Nephron progenitor cell (in vitro differentiated cells): ENCODE measurements at regions not wholly inside any gene's neighbourhood (a gene's known extent, or its start where the extent isn't known, plus 50 kb on each side); places are given as distances from the start of the nearest gene placed in this dataset.

Source experiments
- DNase-seq: peaks from one replicate; pipeline ENCODE4 v3.0.0; 2021
- H3K27ac Mint-ChIP-seq: 2 replicates; pipeline ENCODE4 v1.8.0; 2021; ENCODE audit warnings: mild to moderate bottlenecking, moderate library complexity, mixed read lengths
- H3K27me3 Mint-ChIP-seq: 2 replicates; pipeline ENCODE4 v1.8.0; 2021; ENCODE audit warnings: mild to moderate bottlenecking, low read depth, mixed read lengths; ENCODE audit not compliant: poor library complexity
- H3K36me3 Mint-ChIP-seq: 2 replicates; pipeline ENCODE4 v1.8.0; 2021; ENCODE audit warnings: low read depth, mixed read lengths
- H3K4me1 Mint-ChIP-seq: 2 replicates; pipeline ENCODE4 v1.8.0; 2021; ENCODE audit warnings: mixed read lengths
- H3K4me3 Mint-ChIP-seq: 2 replicates; pipeline ENCODE4 v1.8.0; 2021; ENCODE audit warnings: mild to moderate bottlenecking, moderate library complexity, mixed read lengths
- H3K9me3 Mint-ChIP-seq: 2 replicates; pipeline ENCODE4 v1.8.0; 2021; ENCODE audit warnings: mild to moderate bottlenecking, moderate library complexity, mixed read lengths
- TF ChIP-seq, protein P1 (sequence below): fragments of 200-600 bp; sonication (generic); IDR thresholded peaks from 2 replicates; pipeline ENCODE4 v1.5.0; 2021; ENCODE audit warnings: antibody characterized with exemption

DNA sequence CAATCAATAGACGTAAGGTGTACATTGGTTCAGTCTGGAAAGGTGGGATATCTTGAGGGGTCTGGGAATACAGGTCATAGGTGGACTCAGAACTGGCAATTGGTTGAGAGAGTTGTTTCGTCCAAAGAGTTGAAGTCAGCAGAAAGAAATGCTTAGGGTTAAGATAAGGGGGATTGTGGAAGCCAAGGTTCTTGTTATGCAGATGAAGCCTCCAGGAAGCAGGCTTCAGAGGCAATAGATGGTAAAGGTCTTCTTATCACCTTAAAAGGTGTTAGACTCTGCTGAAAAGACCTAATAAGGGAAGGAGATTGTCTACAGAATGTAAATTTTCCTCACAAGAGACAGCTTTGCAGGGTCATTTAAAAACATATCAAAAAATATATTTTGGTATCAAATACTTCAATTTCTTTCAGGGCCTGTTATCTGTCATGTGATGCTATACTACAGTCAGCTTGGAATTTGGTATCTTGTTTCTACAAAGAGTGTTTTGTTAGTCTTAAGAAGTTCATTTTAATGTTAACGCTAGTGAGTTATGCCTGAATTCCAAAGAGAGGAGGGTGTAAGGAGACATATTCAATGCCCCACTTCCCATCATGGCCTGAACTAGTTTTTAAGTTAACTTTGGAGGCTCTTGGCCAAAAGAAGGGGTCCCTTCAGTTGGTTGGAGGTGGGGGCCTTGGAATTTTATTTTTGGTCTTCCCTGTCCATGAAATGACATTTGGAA lies 378.2 kb upstream of the ROBO2 start:
- Mint-ChIP-seq H3K27ac (no peak overlapping the region), H3K4me1 (no peaks in the 10 kb centered on the region), H3K27me3 (no peaks in the 10 kb centered on the region), H3K36me3 (no peaks in the 10 kb centered on the region), H3K4me3 (no peak overlapping the region), H3K9me3 (no peaks in the 10 kb centered on the region)
- TF ChIP-seq, protein P1, sequence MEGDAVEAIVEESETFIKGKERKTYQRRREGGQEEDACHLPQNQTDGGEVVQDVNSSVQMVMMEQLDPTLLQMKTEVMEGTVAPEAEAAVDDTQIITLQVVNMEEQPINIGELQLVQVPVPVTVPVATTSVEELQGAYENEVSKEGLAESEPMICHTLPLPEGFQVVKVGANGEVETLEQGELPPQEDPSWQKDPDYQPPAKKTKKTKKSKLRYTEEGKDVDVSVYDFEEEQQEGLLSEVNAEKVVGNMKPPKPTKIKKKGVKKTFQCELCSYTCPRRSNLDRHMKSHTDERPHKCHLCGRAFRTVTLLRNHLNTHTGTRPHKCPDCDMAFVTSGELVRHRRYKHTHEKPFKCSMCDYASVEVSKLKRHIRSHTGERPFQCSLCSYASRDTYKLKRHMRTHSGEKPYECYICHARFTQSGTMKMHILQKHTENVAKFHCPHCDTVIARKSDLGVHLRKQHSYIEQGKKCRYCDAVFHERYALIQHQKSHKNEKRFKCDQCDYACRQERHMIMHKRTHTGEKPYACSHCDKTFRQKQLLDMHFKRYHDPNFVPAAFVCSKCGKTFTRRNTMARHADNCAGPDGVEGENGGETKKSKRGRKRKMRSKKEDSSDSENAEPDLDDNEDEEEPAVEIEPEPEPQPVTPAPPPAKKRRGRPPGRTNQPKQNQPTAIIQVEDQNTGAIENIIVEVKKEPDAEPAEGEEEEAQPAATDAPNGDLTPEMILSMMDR = no peak
- no peak for DNase-seq

GRCh38 chr3:76664816-76665215 lies 375.1 kb upstream of the ROBO2 start:
- Mint-ChIP-seq H3K27ac (no peak overlapping the region), H3K4me3 (no peak overlapping the region), H3K36me3 (no peaks in the 10 kb centered on the region), H3K4me1 (no peaks in the 10 kb centered on the region), H3K27me3 (no peaks in the 10 kb centered on the region), H3K9me3 (no peaks in the 10 kb centered on the region)
- no peak for DNase-seq
- TF ChIP-seq, protein P1 = no peak

DNA sequence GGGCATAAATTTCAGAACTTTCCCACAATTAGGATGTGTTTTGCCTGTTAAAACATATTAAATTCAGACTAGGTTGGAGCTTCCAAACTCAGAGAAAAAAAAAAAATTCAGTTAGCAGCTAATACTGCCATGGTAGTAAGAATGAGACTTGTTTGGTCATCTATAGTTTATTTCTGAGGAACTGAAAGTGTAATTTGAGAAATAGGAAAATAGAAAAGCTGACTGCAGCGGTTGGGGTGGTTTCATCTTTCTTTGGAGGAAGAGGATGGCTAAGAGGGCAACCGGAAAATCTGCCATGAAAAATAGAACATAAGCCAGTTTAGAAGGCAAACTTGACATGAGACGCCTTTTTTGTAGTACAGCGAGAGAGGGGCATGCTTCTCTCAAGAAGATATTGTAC lies 371.2 kb upstream of the ROBO2 start:
- peaks cover 5% of the 10 kb centered on the region for H3K4me1 Mint-ChIP-seq
- TF ChIP-seq, protein P1 = no peak
- no peak for DNase-seq
- no peak overlapping the region for H3K4me3 Mint-ChIP-seq
- H3K36me3 Mint-ChIP-seq = no peaks in the 10 kb centered on the region
- H3K27ac Mint-ChIP-seq = peak overlapping the region; percentile 54
- no peaks in the 10 kb centered on the region for H3K27me3 Mint-ChIP-seq
- no peaks in the 10 kb centered on the region for H3K9me3 Mint-ChIP-seq

GRCh38 chr3:76669322-76669721 lies 370.6 kb upstream of the ROBO2 start:
- Mint-ChIP-seq H3K4me3 (no peak overlapping the region), H3K9me3 (no peaks in the 10 kb centered on the region), H3K4me1 (peaks cover 5% of the 10 kb centered on the region), H3K27me3 (no peaks in the 10 kb centered on the region), H3K27ac (no peak overlapping the region), H3K36me3 (no peaks in the 10 kb centered on the region)
- DNase-seq = no peak
- TF ChIP-seq, protein P1 = no peak

DNA sequence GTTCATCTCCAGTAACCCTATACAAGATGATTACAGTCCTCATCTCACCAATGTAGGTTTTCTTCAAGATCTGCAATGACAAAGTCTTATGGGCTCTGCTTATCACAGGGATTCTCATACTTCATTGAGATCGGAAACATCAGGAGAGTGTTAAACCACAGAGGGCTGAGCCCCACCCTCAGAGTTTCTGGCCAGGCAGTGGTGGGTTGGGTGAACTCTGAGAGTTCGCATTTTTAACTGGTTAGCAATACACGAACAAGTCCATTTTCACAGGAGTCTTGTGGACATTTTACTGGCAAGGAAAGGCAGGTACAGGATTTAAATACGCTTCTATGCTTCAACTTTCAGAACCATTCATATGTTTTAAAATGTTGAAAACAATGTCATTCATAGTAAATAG lies 366.7 kb upstream of the ROBO2 start:
- TF ChIP-seq, protein P1 = no peak
- no peak for DNase-seq
- Mint-ChIP-seq H3K9me3 (no peaks in the 10 kb centered on the region), H3K4me1 (peaks cover 13% of the 10 kb centered on the region), H3K27ac (no peak overlapping the region), H3K36me3 (no peaks in the 10 kb centered on the region), H3K4me3 (no peak overlapping the region), H3K27me3 (no peaks in the 10 kb centered on the region)

DNA sequence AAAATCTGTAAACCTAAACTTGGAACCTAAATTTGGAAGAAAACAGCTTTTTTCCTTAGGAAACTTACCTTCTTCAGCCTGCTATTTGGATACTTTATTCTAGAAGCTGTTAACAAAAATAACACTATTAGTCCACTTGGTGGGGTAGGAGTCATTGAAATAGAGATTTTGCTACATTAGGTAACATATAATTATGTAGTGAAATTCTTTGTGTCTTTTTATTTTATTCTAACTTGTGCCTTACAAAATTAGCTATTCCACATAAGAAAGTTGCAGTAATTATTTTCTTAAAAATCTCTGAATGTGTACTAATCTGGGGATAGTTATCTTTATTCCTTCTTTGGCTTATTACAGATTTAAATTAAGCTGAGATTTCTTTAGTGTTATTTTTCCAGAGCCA lies 360.4 kb upstream of the ROBO2 start:
- no peaks in the 10 kb centered on the region for H3K36me3 Mint-ChIP-seq
- DNase-seq = no peak
- TF ChIP-seq, protein P1 = no peak
- peaks cover 15% of the 10 kb centered on the region for H3K4me1 Mint-ChIP-seq
- no peaks in the 10 kb centered on the region for H3K9me3 Mint-ChIP-seq
- no peak overlapping the region for H3K27ac Mint-ChIP-seq
- H3K27me3 Mint-ChIP-seq = no peaks in the 10 kb centered on the region
- no peak overlapping the region for H3K4me3 Mint-ChIP-seq
